HUES48 (cell line): ENCODE measurements at regions not wholly inside any gene's neighbourhood (a gene's known extent, or its start where the extent isn't known, plus 50 kb on each side); places are given as distances from the start of the nearest gene placed in this dataset.
"Not testable (repeated sequence)": the region's sequence is repeated elsewhere in the genome, so short reads cannot be mapped to it uniquely, and the experiment has no call there.

Experiments
- H3K27ac ChIP-seq: one replicate; pipeline ENCODE4 v1.7.0; 2013; ENCODE audit warnings: low read depth, low read length, inconsistent platforms
- H3K27me3 ChIP-seq: 2 replicates; pipeline ENCODE4 v1.6.1; 2013; ENCODE audit warnings: mild to moderate bottlenecking, low read length; ENCODE audit not compliant: control insufficient read depth, insufficient read depth
- H3K36me3 ChIP-seq: 2 replicates; pipeline ENCODE4 v1.6.1; 2013; ENCODE audit warnings: low read length; ENCODE audit not compliant: control insufficient read depth, insufficient read depth
- H3K4me1 ChIP-seq: 2 replicates; pipeline ENCODE4 v1.6.1; 2013; ENCODE audit warnings: mild to moderate bottlenecking, low read length; ENCODE audit not compliant: control insufficient read depth, insufficient read depth
- H3K4me3 ChIP-seq: 2 replicates; pipeline ENCODE4 v1.5.1; 2013; ENCODE audit warnings: mild to moderate bottlenecking, low read depth, low read length
- H3K9ac ChIP-seq: 2 replicates; pipeline ENCODE4 v1.6.1; 2013; ENCODE audit warnings: mild to moderate bottlenecking, low read depth, low read length, moderate library complexity
- H3K9me3 ChIP-seq: 2 replicates; pipeline ENCODE4 v1.6.1; 2013; ENCODE audit warnings: low read length; ENCODE audit not compliant: control insufficient read depth, insufficient read depth

DNA sequence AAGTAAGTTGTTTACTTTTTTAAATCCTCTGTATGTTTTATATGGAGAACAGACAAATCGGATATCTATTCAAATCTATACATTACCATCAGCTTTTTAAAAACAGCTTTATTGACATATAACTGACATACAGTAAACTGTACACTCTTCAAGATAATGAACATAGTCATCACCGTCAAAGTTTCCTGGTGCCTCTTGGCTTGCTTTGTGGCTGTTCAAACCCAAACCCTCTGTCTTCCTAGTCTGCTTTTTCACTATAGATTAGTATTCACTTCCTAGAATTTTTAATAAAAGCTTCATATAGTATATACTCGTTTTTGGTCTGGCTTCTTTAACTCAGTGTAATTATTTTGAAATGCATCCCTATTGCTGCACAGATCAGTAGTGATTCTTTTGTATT lies 56.4 kb upstream of the TPTE start:
- H3K9me3 ChIP-seq = peaks cover 95% of the 10 kb centered on the region
- no peak overlapping the region for H3K27ac ChIP-seq
- no peaks in the 10 kb centered on the region for H3K27me3 ChIP-seq
- no peaks in the 10 kb centered on the region for H3K4me1 ChIP-seq
- H3K4me3 ChIP-seq = no peak overlapping the region; the same call in 1 of the 2 replicates
- no peak overlapping the region for H3K9ac ChIP-seq
- H3K36me3 ChIP-seq = no peaks in the 10 kb centered on the region

DNA sequence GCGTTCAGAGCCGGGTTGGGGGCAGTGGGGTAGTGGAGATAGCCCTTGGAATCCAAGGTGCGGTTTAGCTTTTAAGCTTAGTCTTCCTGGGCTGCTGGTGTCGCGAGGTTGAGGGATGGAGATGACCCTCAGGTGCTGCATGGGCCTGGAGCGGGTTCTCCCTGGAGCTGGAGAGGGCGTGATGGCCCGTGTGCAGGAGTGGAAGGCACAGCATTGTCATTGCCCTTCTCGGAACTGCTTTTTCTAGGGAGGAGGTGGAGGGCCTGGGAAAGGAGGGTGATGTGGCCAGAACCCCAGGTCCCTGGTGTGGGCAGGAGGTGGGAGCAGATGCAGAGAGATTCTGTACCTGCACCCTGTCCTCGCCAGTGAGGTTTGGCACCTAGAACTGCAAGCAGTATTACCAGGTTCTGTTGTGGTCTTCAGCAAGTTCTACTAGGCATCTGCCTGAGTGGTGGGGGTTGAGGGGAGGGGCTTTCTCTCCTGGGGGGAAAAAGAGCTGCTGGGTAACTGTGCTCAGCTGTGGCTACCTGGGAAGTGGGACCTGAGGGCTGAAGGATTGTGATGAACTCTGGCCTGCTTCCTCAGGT lies 55.8 kb upstream of the TPTE start:
- not testable (repeated sequence) for H3K27me3 ChIP-seq, H3K9ac ChIP-seq, H3K4me3 ChIP-seq, H3K4me1 ChIP-seq, H3K36me3 ChIP-seq, H3K27ac ChIP-seq
- H3K9me3 ChIP-seq = peaks cover 95% of the 10 kb centered on the region

- Histone ChIP-seq H3K36me3 (no peaks in the 10 kb centered on the region), H3K27ac (no peak overlapping the region), H3K9me3 (peaks cover 95% of the 10 kb centered on the region), H3K9ac (no peak overlapping the region), H3K4me1 (no peaks in the 10 kb centered on the region), H3K4me3 (no peak overlapping the region), H3K27me3 (no peaks in the 10 kb centered on the region)
These were observed 55.2 kb upstream of the TPTE start for GRCh38 chr21:10466200-10466599.
